Muscle of leg (tissue), 3 donors: ENCODE measurements at regions not wholly inside any gene's neighbourhood (a gene's known extent, or its start where the extent isn't known, plus 50 kb on each side); places are given as distances from the start of the nearest gene placed in this dataset.
"Not testable (repeated sequence)": the region's sequence is repeated elsewhere in the genome, so short reads cannot be mapped to it uniquely, and the experiment has no call there.

ENCODE experiments used
- DNase-seq: peaks from one replicate; pipeline ENCODE4 v3.0.0; 2013
- H3K27ac ChIP-seq: one replicate; pipeline ENCODE4 v1.5.1; 2013; ENCODE audit warnings: mild to moderate bottlenecking, low read length, control low read depth
- H3K27me3 ChIP-seq: one replicate; pipeline ENCODE4 v1.6.1; 2013; ENCODE audit warnings: low read length; ENCODE audit not compliant: control insufficient read depth, insufficient read depth
- H3K36me3 ChIP-seq: one replicate; pipeline ENCODE4 v1.6.1; 2013; ENCODE audit warnings: low read length; ENCODE audit not compliant: control insufficient read depth, insufficient read depth
- H3K4me1 ChIP-seq: one replicate; pipeline ENCODE4 v1.6.1; 2013; ENCODE audit warnings: low read length; ENCODE audit not compliant: control insufficient read depth, insufficient read depth
- H3K4me3 ChIP-seq: one replicate; pipeline ENCODE4 v1.5.1; 2013; ENCODE audit warnings: low read length, control low read depth
- H3K9me3 ChIP-seq: replicated peaks from 2 replicates; pipeline ENCODE4 v1.6.1; 2013; ENCODE audit warnings: low read depth, low read length; ENCODE audit not compliant: control insufficient read depth
- WGBS: methylation state at CpG from one replicate; pipeline ENCODE4 v1.1.5; 2013; ENCODE audit warnings: missing lambda C conversion rate; ENCODE audit not compliant: insufficient coverage; 5-methylcytosine and 5-hydroxymethylcytosine counted together

DNA sequence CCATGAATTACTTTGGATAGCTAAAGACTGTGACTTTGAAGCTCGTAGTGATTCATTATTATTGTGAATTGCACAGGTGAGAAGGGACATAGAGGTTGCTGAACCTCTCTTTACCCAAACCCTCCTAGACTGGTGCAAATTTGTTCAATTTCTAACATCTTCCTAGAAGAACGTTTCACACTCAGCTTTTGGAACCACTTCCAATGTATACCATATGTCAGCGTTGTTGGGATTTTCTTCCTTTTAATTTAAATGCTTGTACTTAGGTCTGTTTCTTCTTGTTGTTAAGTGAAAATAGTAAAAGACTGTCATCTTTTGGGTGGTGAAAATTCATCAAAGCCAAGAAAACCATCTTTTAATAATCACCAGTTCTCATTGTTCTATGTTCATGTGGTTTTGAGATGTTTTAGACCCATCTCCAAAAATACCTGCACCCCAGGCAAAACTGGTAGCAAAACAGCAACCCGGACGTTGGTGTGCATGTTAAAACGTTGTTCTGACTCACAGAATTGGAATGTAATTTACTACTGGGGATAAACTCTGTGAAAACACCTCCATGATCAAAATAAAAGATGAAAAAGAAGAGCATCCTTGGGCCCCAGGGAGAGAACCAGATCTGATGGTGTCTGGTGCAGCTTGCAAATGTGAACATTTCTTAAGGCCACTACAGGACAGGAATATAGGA, 238.3 kb downstream of the NPR3 start:
- no CpG with 5 or more reads among the region's 6 CpGs for WGBS
- no peak for DNase-seq
- H3K36me3 ChIP-seq, result no peaks in the 10 kb centered on the region
- H3K27me3 ChIP-seq, result no peaks in the 10 kb centered on the region
- H3K4me3 ChIP-seq, result no peak overlapping the region
- H3K9me3 ChIP-seq, result no peaks in the 10 kb centered on the region
- no peak overlapping the region for H3K27ac ChIP-seq
- H3K4me1 ChIP-seq, result peaks cover 2% of the 10 kb centered on the region

DNA sequence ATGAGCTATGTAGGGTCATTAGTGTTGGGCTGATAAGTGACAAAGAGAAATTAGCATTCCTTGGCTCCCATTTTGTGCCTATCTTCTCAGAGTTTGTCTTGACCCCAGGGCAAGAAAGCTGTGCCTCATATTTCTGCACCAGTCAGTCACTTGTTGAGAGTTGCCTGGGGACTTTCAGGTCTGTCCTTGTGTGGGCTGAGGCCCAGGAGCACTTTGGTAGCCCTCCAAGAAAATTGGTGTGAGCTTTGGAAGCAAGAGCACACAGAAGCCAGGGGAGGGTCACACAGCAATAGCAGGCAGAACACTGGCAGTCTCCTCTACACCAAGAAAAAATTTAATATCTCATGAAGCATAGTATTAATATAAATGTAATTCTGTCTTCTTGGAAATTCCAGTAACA, 239.9 kb downstream of the NPR3 start:
- no peaks in the 10 kb centered on the region for H3K9me3 ChIP-seq
- peaks cover 2% of the 10 kb centered on the region for H3K4me1 ChIP-seq
- H3K27ac ChIP-seq, result no peak overlapping the region
- H3K36me3 ChIP-seq, result no peaks in the 10 kb centered on the region
- DNase-seq, result no peak
- H3K4me3 ChIP-seq, result no peak overlapping the region
- no peaks in the 10 kb centered on the region for H3K27me3 ChIP-seq

DNA sequence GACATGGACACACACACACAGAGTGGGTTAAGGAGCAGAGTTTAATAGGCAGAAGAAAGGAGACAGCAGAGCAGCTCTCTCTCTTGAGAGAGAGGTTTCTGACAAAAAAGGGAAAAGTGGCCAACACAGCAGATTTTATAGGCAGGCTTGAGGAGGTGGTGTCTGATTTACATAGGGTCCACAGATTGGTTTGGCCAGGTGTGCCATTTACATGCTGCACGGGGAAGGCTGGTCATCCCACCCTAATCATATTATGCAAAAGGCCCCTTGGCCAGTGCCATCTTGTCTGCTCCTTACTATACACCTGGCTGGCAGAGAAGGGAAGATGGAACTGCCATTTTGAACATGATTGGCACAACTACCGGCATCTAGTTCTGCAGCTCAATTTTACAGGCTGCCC, 240.8 kb downstream of the NPR3 start:
- Histone ChIP-seq H3K36me3 (no peaks in the 10 kb centered on the region), H3K4me3 (no peak overlapping the region), H3K4me1 (peaks cover 2% of the 10 kb centered on the region), H3K27me3 (no peaks in the 10 kb centered on the region), H3K27ac (no peak overlapping the region), H3K9me3 (no peaks in the 10 kb centered on the region)
- DNase-seq, result no peak
- whole genome bisulfite sequencing, result no CpG with 5 or more reads among the region's 2 CpGs

DNA sequence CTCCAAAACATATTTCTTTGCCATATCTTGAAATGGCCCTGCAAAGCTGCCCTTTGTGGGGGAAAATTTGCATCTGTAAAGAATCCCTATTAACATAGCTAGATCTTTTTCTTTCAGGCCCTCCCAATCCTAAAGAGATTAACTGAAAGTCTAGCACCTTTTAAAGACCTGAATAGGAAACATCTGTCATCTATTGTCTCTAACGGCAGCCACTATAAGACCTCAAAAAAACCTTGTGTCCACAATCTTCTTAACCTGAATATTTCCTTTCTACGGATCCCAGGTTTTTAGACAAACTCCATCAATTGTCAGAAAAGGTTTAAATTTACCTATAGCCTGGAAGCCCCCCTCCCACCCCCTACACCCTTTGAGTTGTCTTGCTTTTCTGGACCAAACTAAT, 241.3 kb downstream of the NPR3 start:
- WGBS, result 46% methylated on average over 2 of the region's 2 CpGs
- H3K9me3 ChIP-seq, H3K4me3 ChIP-seq, DNase-seq, H3K27ac ChIP-seq, H3K27me3 ChIP-seq, H3K36me3 ChIP-seq, H3K4me1 ChIP-seq: not testable (repeated sequence)

DNA sequence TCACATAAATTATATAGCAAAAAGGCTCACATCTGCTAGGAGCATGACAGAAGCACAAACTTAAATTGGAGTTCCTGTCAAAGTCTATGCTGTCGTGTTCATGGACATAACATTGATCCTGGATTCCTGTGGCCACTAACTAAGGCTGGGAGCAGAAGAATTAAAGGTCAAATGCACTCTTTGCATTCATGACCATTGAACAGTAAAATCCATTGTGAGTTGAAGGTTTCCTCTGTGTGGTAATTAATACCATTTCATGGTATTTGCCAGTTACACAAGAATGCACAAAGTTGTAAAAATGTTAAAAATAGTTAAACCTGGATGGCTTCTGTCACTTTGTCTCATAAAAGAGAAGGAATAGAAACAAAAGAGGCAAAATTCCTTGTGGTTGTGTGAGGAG, 242.6 kb downstream of the NPR3 start:
- no peaks in the 10 kb centered on the region for H3K36me3 ChIP-seq
- DNase-seq, result no peak
- no peaks in the 10 kb centered on the region for H3K9me3 ChIP-seq
- 20% methylated on average over 1 of the region's 1 CpG for WGBS
- H3K27ac ChIP-seq, result no peak overlapping the region
- no peaks in the 10 kb centered on the region for H3K27me3 ChIP-seq
- H3K4me3 ChIP-seq, result no peak overlapping the region
- H3K4me1 ChIP-seq, result peaks cover 2% of the 10 kb centered on the region

DNA sequence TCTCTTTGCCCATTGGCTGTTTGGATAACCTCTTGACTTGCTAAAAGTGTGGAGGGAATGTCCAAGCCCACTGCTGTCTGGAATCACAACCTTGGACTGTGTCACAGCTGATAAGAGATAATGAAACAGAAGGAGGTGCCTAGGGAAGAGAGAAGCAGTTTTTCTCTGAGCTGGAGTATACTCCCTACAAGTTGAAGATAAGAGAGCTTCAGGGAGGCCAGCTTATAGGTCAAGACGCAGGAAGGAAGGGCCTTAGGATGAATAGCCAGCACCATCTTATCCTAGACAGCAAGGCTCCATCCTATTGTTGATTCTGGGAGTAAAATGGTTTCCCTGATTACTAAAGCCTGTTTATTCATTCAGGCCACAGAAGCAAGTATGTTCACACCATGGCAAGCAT, 244.7 kb downstream of the NPR3 start:
- no peaks in the 10 kb centered on the region for H3K36me3 ChIP-seq
- no peak overlapping the region for H3K27ac ChIP-seq
- H3K4me1 ChIP-seq, result peaks cover 2% of the 10 kb centered on the region
- WGBS, result no CpG with 5 or more reads among the region's 1 CpG
- no peak overlapping the region for H3K4me3 ChIP-seq
- no peaks in the 10 kb centered on the region for H3K27me3 ChIP-seq
- H3K9me3 ChIP-seq, result no peaks in the 10 kb centered on the region
- DNase-seq, result no peak

DNA sequence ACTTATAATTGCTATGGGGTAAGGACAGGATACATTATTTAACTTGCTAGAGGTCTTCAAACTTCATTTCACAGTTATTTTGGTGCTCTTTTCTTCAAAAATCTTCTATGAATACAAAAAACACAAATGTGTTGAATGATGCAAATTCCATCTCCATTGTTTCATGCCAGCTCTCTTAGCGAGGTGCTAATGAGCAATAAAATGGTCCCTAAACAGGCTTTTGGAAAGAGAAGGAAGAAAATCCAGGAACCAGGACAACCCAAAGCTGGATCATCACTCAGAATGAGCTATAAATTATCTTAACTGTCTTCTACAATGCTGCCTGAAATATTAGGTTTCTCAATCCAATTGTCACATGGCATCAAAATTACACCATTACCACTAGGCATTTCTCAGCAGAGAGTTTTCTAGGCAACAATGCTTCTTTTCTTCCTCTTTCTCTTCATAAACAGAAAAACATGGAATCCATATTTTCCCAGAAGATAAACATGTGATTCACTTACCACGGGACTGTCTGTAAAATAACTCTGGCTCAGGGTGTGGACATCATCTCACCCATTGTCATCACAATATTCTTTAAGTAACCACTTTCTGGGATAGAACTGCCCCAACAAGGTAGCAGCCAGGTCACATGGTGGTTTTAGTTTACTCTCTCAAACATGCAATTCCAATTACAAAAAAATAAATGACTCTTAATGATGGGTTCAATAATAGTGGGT, 249.4 kb downstream of the NPR3 start:
- no peaks in the 10 kb centered on the region for H3K4me1 ChIP-seq
- no peaks in the 10 kb centered on the region for H3K27me3 ChIP-seq
- no peak for DNase-seq
- no peak overlapping the region for H3K4me3 ChIP-seq
- no peaks in the 10 kb centered on the region for H3K9me3 ChIP-seq
- WGBS, result no CpG with 5 or more reads among the region's 2 CpGs
- no peaks in the 10 kb centered on the region for H3K36me3 ChIP-seq
- no peak overlapping the region for H3K27ac ChIP-seq

DNA sequence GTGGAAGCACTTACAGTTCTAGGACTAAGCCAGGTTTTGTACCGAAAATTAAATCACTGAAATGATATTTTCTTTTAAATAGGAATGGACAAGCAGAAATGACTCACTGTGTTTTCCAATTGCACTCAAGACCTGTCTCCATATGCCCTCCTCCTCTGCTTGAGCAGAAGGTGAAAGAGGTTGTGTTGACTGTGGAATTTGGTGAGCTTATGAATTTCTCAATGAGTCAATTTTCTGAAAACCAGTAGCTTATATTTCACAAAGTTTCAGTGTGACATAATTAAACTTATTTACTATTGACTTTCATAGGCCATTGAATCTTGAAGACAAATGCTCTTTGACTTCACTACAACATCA, 249.9 kb downstream of the NPR3 start:
- DNase-seq, result no peak

DNA sequence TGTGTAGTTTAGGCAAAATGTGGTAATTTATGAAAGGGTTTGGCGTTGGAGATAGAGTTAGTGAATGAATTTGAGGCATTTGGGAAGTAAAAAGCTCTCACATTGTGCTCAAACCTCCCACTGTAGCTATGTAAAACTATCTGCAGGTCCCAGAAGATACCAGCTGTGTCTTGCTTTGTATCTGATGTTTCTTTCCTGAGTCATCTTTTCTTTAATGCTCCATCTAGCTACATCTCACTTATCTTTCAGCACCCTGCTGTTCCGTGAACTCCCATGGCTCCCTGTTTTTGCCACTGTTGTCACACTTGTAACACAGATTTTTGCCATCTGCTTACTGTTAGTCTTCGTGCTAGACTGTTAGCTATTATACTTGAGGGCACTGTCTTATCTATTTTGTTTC, 253.1 kb downstream of the NPR3 start:
- no peak overlapping the region for H3K27ac ChIP-seq
- 67% methylated on average over 1 of the region's 3 CpGs for WGBS
- H3K9me3 ChIP-seq, result no peaks in the 10 kb centered on the region
- H3K4me3 ChIP-seq, result no peak overlapping the region
- peak; percentile 2 for DNase-seq
- H3K4me1 ChIP-seq, result no peaks in the 10 kb centered on the region
- no peaks in the 10 kb centered on the region for H3K36me3 ChIP-seq
- H3K27me3 ChIP-seq, result no peaks in the 10 kb centered on the region

More for the DNA sequence above, 249.9 kb downstream of the NPR3 start:
- no peaks in the 10 kb centered on the region for H3K9me3 ChIP-seq
- no peak overlapping the region for H3K27ac ChIP-seq
- H3K4me3 ChIP-seq, result no peak overlapping the region
- no CpG with 5 or more reads among the region's 1 CpG for WGBS
- no peaks in the 10 kb centered on the region for H3K36me3 ChIP-seq
- H3K4me1 ChIP-seq, result no peaks in the 10 kb centered on the region
- H3K27me3 ChIP-seq, result no peaks in the 10 kb centered on the region

DNA sequence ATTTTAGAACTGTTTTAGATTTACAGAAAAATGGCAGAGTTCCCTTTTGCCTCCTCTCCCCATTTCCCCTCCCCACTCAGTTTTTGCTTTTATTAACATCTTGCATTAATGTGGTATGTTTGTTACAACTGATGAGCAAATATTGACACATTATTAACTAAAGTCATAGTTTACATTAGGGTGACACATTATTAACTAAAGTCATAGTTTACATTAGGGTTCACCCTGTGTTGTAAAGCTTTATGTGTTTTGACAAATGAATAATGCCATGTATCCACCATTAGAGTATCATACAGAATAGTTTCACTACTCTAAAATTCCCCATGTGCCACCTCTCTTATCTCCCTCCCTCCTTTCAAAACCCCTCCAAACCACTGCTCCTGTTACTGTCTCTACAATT, 262.5 kb downstream of the NPR3 start:
- H3K27me3 ChIP-seq, result no peaks in the 10 kb centered on the region
- no peak overlapping the region for H3K4me3 ChIP-seq
- no peak for DNase-seq
- H3K4me1 ChIP-seq, result no peaks in the 10 kb centered on the region
- H3K36me3 ChIP-seq, result no peaks in the 10 kb centered on the region
- no peaks in the 10 kb centered on the region for H3K9me3 ChIP-seq
- H3K27ac ChIP-seq, result no peak overlapping the region
